SKM-1 treated with dmso at 0.1 percent for 144 hours (cell line): ENCODE measurements at regions not wholly inside any gene's neighbourhood (a gene's known extent, or its start where the extent isn't known, plus 50 kb on each side); places are given as distances from the start of the nearest gene placed in this dataset.

Experiments used
- DNase-seq: peaks from one replicate; lab custom pipeline; 2025; ENCODE audit not compliant: unreplicated experiment; lab: John Stamatoyannopoulos, UW

DNA sequence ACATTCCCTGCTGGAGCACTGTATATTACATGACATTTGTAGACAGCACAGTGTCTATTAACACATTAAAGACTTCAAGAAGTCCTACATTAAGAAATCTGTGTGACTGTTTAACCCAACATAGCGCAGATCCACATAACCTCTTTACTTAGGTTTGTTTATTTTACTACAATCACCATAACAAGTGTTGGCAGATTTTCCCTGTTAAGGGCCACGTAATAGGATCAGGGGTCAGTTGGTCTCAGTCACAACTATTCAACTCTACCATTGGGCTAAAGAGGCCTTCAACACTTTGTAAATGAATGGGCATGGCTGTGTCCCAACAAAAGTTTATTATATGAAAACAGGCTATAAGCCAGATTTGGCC, 51.3 kb upstream of the ADORA2B start:
- DNase-seq, result no peak

- DNase-seq, result no peak
These were observed 50.7 kb upstream of the ADORA2B start for GRCh38 chr17:15894258-15894657.

GRCh38 chr17:15894913-15895658, 49.8 kb upstream of the ADORA2B start:
- DNase-seq, result no peak
